Umbilical cord (tissue), 1 donor: ENCODE measurements at regions not wholly inside any gene's neighbourhood (a gene's known extent, or its start where the extent isn't known, plus 50 kb on each side); places are given as distances from the start of the nearest gene placed in this dataset.
"Not testable (repeated sequence)": the region's sequence is repeated elsewhere in the genome, so short reads cannot be mapped to it uniquely, and the experiment has no call there.

Source experiments
- DNase-seq: peaks from one replicate; pipeline ENCODE4 v3.0.0-alpha.2; 2015; ENCODE audit warnings: low spot score

- no peak for DNase-seq
These were observed 105.2 kb upstream of the MAN1A1 start for GRCh38 chr6:119454714-119455113.

GRCh38 chr6:119453242-119454200, 104.0 kb upstream of the MAN1A1 start:
- peak; percentile 18 for DNase-seq

- peak; percentile 31 for DNase-seq
These were observed 100.0 kb upstream of the MAN1A1 start for GRCh38 chr6:119449331-119450156.

- no peak for DNase-seq
These were observed 98.4 kb upstream of the MAN1A1 start for GRCh38 chr6:119447921-119448320.

- peak; percentile 88 for DNase-seq
These were observed 97.0 kb upstream of the MAN1A1 start for GRCh38 chr6:119446609-119447008.

GRCh38 chr6:119446115-119446554, 96.6 kb upstream of the MAN1A1 start:
- peak; percentile 31 for DNase-seq

GRCh38 chr6:119445666-119446065, 96.1 kb upstream of the MAN1A1 start:
- no peak for DNase-seq

- DNase-seq = no peak
These were observed 95.3 kb upstream of the MAN1A1 start for GRCh38 chr6:119444642-119445557.

- DNase-seq = no peak
These were observed 94.6 kb upstream of the MAN1A1 start for GRCh38 chr6:119443993-119444641.

GRCh38 chr6:119442776-119443184, 93.2 kb upstream of the MAN1A1 start:
- peak; percentile 25 for DNase-seq

GRCh38 chr6:119440953-119441352, 91.4 kb upstream of the MAN1A1 start:
- no peak for DNase-seq

GRCh38 chr6:119436583-119436982, 87.0 kb upstream of the MAN1A1 start:
- no peak for DNase-seq

GRCh38 chr6:119431799-119432198, 82.2 kb upstream of the MAN1A1 start:
- DNase-seq = no peak

GRCh38 chr6:119430805-119431204, 81.2 kb upstream of the MAN1A1 start:
- peak; percentile 69 for DNase-seq

GRCh38 chr6:119428633-119429032, 79.1 kb upstream of the MAN1A1 start:
- no peak for DNase-seq

GRCh38 chr6:119426619-119427018, 77.1 kb upstream of the MAN1A1 start:
- peak; percentile 44 for DNase-seq

- DNase-seq = no peak
These were observed 74.4 kb upstream of the MAN1A1 start for GRCh38 chr6:119423996-119424395.

- DNase-seq = not testable (repeated sequence)
These were observed 68.5 kb upstream of the MAN1A1 start for GRCh38 chr6:119418084-119418483.

GRCh38 chr6:119407156-119407555, 57.6 kb upstream of the MAN1A1 start:
- no peak for DNase-seq

- DNase-seq = not testable (repeated sequence)
These were observed 55.6 kb upstream of the MAN1A1 start for GRCh38 chr6:119405114-119405513.
